Transverse colon (tissue), 4 donors: ENCODE measurements at regions not wholly inside any gene's neighbourhood (a gene's known extent, or its start where the extent isn't known, plus 50 kb on each side); places are given as distances from the start of the nearest gene placed in this dataset.

Source experiments
- CTCF ChIP-seq, 5 experiments: fragments of 200-600 bp in 3 of 5; fragments of 450-650 bp in 2 of 5; sonication (generic) in 3 of 5; IDR thresholded peaks; 1 replicate in 2 of 5; 2 replicates in 3 of 5; pipeline ENCODE4 v1.5.1; 2016 to 2017; ENCODE audit warnings: antibody characterized with exemption in 5 of 5, inconsistent platforms in 3 of 5, mild to moderate bottlenecking in 2 of 5, moderate library complexity in 1 of 5
- POLR2A ChIP-seq: fragments of 450-650 bp; IDR thresholded peaks from one replicate; pipeline ENCODE4 v1.6.1; 2016; ENCODE audit warnings: antibody characterized with exemption, mild to moderate bottlenecking, moderate library complexity
- POLR2AphosphoS5 ChIP-seq, 3 donors: sonication (generic); formaldehyde crosslinking; IDR thresholded peaks; one replicate each; pipeline ENCODE4 v1.6.1; 2016; ENCODE audit warnings: antibody characterized with exemption in 3 of 3

GRCh38 chr22:27090611-27091011, 433.2 kb downstream of the MIAT start:
- TF ChIP-seq CTCF (IDR thresholded peaks at IDR 0.05) (no peak), POLR2AphosphoS5 (IDR thresholded peaks at IDR 0.05) (no peak), POLR2A (no peak)
